Right renal cortex interstitium (tissue), 3 donors: ENCODE measurements at regions not wholly inside any gene's neighbourhood (a gene's known extent, or its start where the extent isn't known, plus 50 kb on each side); places are given as distances from the start of the nearest gene placed in this dataset.
"Not testable (repeated sequence)": the region's sequence is repeated elsewhere in the genome, so short reads cannot be mapped to it uniquely, and the experiment has no call there.

Source experiments
- DNase-seq, 3 donors: peaks; one replicate each; pipeline ENCODE4 v3.0.0-alpha.2; 2013; ENCODE audit warnings: low read depth in 3 of 3, low spot score in 2 of 3

GRCh38 chr11:70584498-70585235, 186.3 kb downstream of the CTTN start:
- no peak for DNase-seq

- DNase-seq = no peak
These were observed 186.9 kb downstream of the CTTN start for GRCh38 chr11:70585236-70585545.

- DNase-seq = no peak
These were observed 188.1 kb downstream of the CTTN start for GRCh38 chr11:70586261-70587074.

GRCh38 chr11:70587075-70587389, 188.7 kb downstream of the CTTN start:
- DNase-seq = no peak

GRCh38 chr11:70590356-70590991, 192.1 kb downstream of the CTTN start:
- DNase-seq = no peak

DNA sequence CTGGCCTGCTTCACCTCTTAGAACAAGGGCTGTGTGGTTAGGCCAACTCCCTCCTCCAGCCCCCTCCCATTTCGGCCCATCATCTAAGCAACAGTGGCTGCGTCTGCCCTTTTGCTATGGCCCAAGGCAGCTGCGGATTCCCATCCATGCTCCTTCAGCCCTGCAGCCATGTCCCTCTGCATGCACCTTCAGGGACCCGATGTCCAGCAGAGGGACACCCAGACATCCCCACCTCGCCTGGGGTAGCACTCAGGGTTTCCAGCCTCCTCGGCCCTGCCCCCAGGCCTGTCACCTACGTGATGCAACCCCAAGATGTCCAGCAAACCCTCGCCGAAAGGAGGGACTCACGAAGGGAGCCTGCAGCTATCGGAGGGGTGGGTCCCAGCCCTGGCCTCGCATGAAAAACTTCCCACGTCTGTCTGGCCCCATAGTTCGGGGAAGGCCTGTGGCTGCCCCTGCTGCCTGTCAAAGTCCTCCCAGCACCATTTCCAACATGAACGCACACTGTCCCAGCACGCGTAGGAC, 194.4 kb downstream of the CTTN start:
- DNase-seq = no peak

GRCh38 chr11:70593446-70593983, 195.2 kb downstream of the CTTN start:
- DNase-seq = no peak

DNA sequence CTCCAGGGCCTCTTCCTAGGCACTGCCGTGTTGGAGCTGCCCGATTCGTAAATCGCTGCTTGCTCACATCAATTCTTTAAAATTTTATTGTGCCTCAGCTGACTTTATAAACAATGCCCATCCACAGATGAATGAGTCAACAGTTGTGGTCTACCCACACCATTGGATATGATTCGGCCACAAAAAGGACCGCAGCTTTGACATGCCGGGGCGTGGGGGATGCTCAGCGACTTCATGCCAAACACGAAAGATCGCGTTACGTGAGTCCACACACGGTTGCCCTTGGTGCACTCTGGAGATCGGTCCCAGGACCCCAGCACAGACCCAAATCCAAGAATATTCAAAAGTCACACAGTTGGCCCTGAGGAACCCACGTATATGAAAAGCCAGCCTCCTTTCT, 195.7 kb downstream of the CTTN start:
- DNase-seq = no peak

DNA sequence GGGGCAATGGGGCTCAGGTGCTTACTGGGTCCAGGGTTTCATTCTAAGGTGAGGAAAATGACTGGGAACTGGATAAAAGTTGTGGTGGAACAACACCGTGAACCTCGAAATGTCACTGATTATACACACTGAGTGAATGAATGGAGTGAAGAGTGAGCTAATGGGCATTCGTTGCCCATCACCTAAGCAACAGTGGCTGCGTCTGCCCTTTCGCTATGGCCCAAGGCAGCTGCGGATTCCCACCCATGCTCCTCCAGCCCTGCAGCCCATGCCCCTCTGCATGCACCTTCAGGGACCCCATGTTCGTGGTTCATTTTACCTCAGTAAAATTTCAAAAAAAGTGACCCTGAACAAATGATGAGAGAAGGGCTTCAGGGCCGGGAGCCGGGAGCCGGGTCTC, 196.3 kb downstream of the CTTN start:
- DNase-seq = no peak

GRCh38 chr11:70595016-70595415, 196.7 kb downstream of the CTTN start:
- DNase-seq = no peak

DNA sequence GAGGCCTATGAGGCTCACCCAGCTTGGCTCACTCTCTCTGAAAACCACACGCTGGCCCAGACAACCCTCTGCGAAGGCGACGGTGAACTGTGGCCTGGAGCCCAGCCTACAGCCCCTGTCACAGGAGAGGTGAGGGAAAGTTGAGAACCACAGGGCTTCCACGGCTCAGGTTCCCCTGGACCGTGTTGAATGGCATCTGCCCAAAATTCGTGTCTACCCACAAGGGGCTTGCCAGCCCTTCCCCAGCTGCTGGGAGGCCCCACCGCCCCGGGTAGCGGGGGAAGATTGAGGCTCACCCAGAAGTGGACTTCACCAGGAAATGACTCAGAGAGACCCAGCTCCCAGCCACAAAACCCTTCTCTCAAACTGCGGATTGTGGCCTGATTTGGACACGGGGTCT, 197.1 kb downstream of the CTTN start:
- no peak for DNase-seq

- DNase-seq = no peak
These were observed 197.8 kb downstream of the CTTN start for GRCh38 chr11:70596091-70596490.

- DNase-seq = no peak
These were observed 198.8 kb downstream of the CTTN start for GRCh38 chr11:70597006-70597555.

DNA sequence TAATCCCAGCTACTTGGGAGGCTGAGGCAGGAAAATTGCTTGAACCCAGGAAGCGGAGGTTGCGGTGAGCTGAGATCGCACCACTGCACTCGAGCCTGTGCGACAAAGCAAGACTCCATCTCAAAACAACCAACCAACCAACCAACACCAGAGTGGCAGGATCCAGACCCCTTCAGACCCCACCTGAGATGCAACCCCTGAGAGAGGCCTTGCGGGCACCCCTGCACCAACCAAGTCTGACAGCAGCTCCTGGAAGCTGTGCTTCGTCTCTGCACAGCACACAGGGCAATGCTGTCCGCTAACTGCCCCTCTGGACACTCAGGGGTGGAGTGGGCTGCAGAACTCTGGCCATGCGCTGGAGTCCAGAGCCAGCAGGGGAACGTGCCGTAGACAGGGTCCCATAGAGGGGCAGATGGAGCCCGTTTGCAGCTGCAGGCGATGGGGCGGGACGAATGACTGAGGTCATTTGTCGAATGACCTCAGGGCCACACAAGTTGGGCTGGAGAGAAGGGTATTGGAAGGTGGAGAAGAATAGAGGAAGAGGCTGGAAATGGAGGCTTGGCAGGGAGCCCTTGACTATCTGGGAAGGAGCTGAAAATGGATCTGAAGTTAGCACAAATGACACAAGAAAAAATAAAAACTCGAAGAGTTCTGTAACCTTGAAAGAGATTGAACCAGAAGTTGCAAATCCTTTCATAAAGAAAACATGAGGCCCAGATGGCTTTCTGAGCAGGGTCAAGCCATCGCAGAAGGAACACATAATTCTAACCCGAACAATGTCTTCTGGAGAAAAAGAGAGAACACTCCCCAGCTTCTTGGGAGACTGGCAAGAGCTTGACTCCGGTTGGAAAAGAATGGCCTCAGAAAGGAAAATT, 199.7 kb downstream of the CTTN start:
- no peak for DNase-seq

GRCh38 chr11:70600911-70601415, 202.6 kb downstream of the CTTN start:
- not testable (repeated sequence) for DNase-seq

GRCh38 chr11:70601861-70602538, 203.7 kb downstream of the CTTN start:
- no peak for DNase-seq

- no peak for DNase-seq
These were observed 204.9 kb downstream of the CTTN start for GRCh38 chr11:70603114-70603755.

- no peak for DNase-seq
These were observed 205.5 kb downstream of the CTTN start for GRCh38 chr11:70603756-70604211.

DNA sequence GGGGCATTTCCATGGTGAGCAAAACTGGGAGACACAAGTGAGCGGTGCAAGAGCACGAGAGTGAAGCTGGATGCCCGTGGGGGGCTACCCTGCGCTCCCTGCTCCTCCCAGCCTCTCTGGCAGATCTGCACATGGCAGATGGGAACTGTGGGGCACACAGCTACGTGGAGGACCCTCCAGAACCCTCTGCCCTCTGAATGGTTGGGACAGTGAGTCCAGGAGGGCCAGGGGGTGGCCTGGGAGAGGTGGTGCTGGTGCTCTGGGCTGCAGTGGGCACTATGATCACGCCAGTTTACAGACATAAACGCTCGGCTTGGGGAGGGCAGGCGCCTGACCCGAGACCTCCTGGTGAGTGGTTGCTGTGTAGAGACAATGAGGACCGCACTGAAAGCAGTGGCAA, 205.9 kb downstream of the CTTN start:
- no peak for DNase-seq
